ENCODE measurements at regions not wholly inside any gene's neighbourhood (a gene's known extent, or its start where the extent isn't known, plus 50 kb on each side); places are given as distances from the start of the nearest gene placed in this dataset.

DNA sequence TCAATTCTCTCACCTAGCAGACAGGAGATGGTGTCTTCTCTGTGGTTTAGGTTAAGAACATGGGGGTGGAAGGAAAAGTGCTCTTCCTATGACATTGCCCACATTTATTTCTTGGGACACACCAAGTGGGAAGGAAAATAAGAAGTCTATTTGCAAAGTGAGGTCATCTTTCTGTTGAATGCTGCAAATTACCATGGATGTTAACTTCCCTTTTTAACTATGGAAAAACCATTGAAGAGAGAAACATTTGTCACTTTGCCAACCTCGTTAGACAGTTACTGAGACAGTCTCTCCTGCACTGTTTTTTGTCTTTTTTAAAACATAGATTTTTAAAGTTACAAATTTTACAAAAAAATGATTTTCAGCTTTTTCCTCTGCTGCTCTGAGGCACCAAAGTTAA is 72.8 kb upstream of the BEND4 start:
- TF ChIP-seq YY1 (IDR thresholded peaks at IDR 0.05; ENCODE audit: insufficient read depth, insufficient read length), result no peak
- no peak for TF ChIP-seq ZNF274 (IDR thresholded peaks at IDR 0.05; ENCODE audit: low read depth, low read length)
- no peak for TF ChIP-seq SUZ12 (IDR thresholded peaks at IDR 0.05; ENCODE audit: extremely low read depth, insufficient read depth, insufficient read length)

Measured in NT2/D1 (cell line).